ENCODE measurements at regions not wholly inside any gene's neighbourhood (a gene's known extent, or its start where the extent isn't known, plus 50 kb on each side); places are given as distances from the start of the nearest gene placed in this dataset.
"Not testable (repeated sequence)": the region's sequence is repeated elsewhere in the genome, so short reads cannot be mapped to it uniquely, and the experiment has no call there.

DNA sequence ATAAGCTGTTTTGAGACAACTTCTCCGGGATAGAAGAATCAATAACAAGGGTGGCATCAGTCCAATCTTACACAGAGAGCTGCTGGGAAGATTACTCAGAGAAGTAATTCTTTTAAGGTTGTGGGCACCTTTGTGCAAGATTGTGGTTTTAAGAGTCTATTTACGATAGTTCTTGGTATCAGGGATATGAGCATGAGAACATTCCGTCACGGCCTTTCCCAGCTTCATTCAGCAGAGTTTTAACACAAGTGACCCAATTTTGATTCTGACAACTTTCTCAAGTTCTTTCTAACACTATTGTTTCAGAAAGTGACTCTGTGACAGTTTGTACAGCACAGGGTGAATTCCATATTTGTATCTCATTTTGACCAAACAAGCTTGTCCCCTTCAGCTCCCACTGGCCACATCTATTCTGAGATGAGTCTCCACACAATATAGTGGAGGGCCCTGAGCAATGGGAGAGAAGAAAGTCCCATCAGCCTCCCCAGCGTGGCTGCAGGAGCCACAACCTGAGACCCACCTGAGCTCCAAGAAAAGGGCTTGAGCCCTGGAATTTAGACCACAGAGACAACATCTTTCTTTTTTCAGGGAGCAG lies 869.2 kb downstream of the TMEM121 start:
- no peak overlapping the region for H3K4me3 ChIP-seq (ENCODE audit: low read depth, low read length)
- no peak for DNase-seq (ENCODE audit: low read depth)
- TF ChIP-seq, protein P1, sequence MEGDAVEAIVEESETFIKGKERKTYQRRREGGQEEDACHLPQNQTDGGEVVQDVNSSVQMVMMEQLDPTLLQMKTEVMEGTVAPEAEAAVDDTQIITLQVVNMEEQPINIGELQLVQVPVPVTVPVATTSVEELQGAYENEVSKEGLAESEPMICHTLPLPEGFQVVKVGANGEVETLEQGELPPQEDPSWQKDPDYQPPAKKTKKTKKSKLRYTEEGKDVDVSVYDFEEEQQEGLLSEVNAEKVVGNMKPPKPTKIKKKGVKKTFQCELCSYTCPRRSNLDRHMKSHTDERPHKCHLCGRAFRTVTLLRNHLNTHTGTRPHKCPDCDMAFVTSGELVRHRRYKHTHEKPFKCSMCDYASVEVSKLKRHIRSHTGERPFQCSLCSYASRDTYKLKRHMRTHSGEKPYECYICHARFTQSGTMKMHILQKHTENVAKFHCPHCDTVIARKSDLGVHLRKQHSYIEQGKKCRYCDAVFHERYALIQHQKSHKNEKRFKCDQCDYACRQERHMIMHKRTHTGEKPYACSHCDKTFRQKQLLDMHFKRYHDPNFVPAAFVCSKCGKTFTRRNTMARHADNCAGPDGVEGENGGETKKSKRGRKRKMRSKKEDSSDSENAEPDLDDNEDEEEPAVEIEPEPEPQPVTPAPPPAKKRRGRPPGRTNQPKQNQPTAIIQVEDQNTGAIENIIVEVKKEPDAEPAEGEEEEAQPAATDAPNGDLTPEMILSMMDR (conservative IDR thresholded peaks at IDR 0.05; ENCODE audit: low read depth, low read length): no peak

- H3K4me3 ChIP-seq (ENCODE audit: low read depth, low read length): no peak overlapping the region
- no peak for DNase-seq (ENCODE audit: low read depth)
- TF ChIP-seq, protein P1 (conservative IDR thresholded peaks at IDR 0.05; ENCODE audit: low read depth, low read length): no peak
Measured at GRCh38 chr14:106396999-106397398, 870.6 kb downstream of the TMEM121 start.

DNA sequence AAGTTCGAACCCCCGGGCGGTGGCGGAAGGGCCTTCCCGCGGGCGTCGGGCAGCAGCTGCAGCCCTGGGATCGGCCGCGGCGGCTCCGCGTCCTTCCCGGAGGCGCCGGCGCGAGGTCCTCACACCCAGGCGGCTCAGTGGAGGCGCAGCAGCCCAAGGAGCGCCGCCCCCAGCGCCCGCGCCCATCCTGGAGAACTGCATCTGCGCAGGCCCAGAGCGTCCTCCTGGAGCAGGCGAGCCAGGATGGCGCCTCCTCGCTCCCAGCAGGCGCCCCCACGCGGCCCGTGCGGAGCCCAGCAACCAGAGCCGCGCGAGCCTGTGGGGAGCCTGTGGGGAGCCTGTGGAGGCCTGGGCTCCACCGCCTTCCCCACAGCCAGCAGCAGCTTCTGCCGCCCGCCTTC lies 872.5 kb downstream of the TMEM121 start:
- H3K4me3 ChIP-seq (ENCODE audit: low read depth, low read length); DNase-seq (ENCODE audit: low read depth): not testable (repeated sequence)

DNA sequence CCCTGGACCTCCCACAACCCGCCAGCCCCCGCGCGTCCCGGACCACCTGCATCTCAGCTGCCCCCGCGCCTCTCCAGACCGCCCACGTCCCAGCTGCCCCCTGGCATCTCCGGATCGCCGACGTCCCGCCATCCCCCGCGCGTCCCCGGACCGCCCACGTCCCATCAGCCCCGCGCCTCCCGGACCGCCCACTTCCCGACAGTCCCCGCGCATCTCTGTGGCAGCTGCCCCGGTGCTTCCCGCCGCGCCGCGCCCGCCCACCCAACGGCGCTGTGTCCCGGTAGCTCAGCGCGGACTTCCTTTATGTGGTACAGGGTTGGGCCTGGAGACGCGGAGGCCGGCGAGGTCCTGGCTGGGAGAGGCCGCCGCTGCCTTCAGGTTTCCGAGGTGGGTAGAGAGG lies 874.9 kb downstream of the TMEM121 start:
- not testable (repeated sequence) for DNase-seq (ENCODE audit: low read depth); H3K4me3 ChIP-seq (ENCODE audit: low read depth, low read length)

DNA sequence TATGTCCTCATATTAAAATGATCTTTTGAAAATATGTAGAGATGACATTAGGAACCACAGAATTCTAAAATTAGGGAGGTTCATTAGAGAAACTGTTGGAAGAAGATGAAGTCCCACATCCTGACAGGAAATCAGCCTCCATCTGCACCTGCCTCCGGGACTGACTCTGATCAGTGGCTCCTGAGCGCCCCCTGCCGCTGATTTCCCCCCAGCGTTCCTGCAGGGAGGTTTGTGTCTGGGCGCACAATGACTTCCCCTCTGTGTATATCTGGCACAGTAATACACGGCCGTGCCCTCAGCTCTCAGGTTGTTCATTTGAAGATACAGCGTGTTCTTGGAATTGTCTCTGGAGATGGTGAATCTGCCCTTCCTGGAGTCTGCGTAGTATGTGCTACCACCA lies 883.8 kb downstream of the TMEM121 start:
- H3K4me3 ChIP-seq (ENCODE audit: low read depth, low read length); DNase-seq (ENCODE audit: low read depth): not testable (repeated sequence)

GRCh38 chr14:106414464-106414863 lies 888.1 kb downstream of the TMEM121 start:
- H3K4me3 ChIP-seq (ENCODE audit: low read depth, low read length): no peak overlapping the region
- TF ChIP-seq, protein P1 (conservative IDR thresholded peaks at IDR 0.05; ENCODE audit: low read depth, low read length): no peak
- DNase-seq (ENCODE audit: low read depth): no peak

- TF ChIP-seq, protein P1 (conservative IDR thresholded peaks at IDR 0.05; ENCODE audit: low read depth, low read length): peak; percentile 62
- H3K4me3 ChIP-seq (ENCODE audit: low read depth, low read length): no peak overlapping the region
- no peak for DNase-seq (ENCODE audit: low read depth)
Measured at GRCh38 chr14:106417224-106418049, 891.1 kb downstream of the TMEM121 start.

DNA sequence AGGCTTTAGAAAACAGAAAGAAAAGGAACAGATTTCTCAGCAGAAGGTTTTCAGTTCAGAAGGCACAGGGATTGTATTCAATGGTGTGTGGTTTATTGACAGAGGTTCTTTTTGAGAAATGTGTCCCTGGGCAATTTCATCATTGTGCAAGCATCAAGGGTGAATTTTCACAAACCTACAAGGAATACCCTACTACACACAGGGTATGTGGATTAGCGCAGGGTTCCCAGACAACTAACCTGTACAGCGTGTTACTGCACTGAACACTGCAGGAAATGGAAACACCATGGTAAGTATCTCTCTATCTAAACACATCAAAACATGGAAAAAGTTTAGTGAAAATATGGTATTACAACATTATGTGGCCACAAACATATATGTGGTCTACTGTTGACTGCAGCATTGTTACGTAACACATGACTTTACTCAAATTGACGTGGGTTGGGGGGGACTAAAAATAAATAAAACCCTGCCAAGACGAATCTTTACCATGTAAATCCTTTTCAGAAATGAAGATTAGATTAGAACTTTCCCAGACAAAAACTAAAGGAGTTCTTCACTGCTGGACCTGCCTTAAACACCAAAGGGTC lies 893.1 kb downstream of the TMEM121 start:
- no peak for DNase-seq (ENCODE audit: low read depth)
- TF ChIP-seq, protein P1 (conservative IDR thresholded peaks at IDR 0.05; ENCODE audit: low read depth, low read length): no peak
- H3K4me3 ChIP-seq (ENCODE audit: low read depth, low read length): no peak overlapping the region
